GM19025 (cell line): ENCODE measurements at regions not wholly inside any gene's neighbourhood (a gene's known extent, or its start where the extent isn't known, plus 50 kb on each side); places are given as distances from the start of the nearest gene placed in this dataset.

Experiments used
- ATAC-seq: cut with Tn5 transposase; IDR thresholded peaks from one replicate; pipeline ENCODE4 v1.9.1; 2021; ENCODE audit warnings: mild to moderate bottlenecking, low read depth, moderate library complexity; ENCODE audit not compliant: unreplicated experiment

DNA sequence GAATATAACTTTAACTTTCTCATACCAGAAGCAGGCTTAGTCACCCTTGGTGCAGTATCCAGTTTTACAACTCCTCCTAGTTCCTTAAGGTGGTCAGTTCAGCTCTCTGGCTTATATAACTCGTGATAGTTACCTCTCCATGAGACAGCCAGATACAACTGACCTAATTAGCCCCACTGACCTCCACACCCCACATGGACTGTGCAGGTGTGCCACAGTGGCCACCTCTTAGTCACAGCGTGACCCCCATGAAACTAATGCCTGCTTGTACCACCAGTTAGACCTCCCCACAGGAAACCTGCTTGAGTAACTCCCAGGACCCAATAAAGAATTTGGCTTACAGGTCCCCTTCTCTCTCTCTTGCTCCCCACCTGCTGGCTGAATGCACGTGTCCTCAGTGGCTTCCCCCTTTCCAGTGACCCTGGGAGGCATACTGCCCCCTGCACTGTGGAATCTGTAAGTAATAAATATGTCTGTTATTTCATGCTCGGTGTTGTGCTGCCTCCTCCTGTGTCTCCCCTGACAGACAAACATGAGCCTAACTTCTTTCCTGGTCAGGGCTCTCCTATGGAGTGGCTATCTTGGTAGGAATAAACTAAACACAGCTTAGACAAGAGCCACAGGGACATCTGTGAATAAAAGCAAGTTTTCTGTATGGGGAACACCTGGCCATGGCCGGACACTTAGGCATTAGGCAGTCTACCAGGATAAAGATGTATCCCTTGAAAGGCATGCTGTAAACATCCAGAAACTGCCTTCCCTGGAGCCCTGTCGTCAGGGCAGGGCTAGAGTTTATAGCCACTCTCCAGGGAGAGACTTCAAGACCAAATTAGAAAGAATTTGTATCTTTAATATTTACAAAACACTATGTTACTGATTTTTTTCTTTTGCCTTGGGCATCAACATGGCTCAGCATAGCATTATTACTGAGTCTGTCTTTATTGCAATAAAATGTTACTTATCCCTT lies 209.7 kb upstream of the BOD1L1 start:
- no peak for ATAC-seq

DNA sequence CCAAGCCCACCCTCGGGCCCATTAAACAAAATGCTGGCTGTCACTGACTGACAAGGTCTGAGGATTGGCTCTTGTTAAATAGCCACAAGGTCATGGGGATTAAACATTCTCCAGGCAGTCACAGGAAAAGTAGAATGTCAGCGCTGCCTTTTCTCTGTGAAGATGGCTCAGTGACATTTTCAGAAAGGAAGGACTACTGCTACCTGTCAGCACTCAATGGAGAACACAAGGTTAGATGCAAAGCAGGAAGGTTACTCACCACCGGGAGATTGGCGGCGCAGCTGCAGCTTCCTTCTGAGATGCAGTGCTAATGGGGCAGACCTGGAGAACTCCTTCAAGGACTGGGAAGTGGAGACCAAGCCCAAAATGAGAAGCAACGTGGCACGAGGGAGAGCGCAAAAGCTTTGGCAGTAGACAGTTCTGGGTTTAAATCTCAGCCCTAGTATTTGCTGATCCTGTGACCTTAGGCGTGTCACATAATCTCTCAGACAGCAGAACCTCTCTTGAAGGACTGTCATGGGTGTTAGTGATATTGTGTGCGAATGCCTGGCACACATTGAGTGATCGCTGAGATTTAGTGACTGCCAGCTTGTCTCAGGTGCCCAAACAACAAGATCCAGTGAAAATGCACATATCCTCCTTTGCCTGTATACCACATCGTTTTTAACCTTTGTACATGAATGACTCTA lies 213.1 kb upstream of the BOD1L1 start:
- ATAC-seq: no peak

DNA sequence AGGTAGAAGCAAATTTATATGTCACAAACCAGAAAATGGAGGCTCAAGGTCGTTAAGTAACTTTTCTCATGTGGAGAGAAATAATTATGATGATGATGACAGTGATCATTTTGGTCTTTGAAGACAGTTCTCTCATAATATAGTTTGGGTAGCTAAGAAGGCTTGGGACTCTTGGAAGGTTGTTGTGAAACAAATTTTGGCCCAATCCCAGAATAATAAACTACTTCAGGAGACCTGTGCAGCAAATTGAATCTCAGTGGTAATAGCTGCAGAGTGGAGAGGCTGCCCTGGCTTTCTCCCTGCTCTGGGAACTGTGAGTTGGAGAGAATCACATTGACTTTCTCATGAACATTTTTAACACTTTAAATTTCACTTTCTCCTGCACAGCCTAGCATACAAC lies 217.2 kb upstream of the BOD1L1 start:
- no peak for ATAC-seq

DNA sequence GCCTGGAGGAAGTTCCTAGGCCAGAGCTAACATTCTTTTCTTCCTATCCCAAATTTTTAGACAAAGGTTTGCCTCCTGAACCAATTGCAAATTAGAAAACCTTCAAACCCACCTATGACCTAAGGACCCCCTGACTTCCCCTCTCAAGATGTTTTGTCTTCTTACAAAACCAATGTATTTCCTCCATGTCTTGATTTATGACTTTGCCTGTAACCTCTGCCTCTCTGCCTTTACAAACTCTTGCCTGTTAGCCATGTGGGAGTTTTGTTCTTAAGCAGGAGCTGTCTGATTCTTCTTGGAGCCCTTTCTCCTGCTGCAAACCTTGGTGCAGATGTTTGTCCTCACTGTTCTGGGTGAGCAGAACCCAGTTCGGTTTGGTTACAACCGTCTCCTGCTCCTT lies 222.3 kb upstream of the BOD1L1 start:
- no peak for ATAC-seq

DNA sequence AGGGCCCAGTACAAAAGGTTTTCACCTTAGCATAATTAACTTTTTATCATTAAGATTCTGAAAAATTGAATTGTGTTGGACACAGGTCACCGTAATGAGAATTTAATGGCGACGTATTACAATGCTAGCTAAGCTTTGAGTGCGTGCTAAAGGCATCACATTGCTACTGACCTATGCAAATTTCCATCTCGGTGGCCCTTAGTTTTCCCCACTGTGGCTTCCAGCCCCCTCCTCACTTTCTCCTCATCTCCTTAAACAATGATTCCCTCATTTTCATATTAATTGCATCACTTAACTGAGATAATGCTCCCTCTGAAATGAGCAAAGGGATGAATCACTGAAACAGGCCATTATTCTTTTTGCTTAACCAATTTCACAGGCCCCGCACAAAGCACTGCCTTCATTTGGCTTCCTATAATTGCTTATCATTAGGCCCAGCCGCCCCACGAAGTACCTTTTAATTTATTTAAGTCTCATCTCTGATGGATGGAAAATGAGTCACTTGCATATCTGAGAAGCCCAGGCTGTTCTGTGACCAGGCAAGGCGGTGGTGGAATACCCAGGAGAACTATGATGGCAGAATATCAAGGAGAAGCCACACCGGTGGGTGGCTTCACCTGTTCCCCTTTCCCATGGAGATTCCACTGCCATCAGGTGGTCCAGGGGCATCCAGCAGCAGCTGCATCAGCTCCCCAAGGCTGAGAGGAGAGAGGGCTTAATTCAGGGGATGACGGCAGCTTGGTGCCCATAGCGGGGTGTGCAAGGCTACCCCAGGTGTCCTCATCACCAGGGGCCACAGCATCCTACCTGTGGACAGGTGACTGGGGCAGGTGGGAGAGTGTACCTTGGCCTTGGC lies 223.8 kb upstream of the BOD1L1 start:
- no peak for ATAC-seq

DNA sequence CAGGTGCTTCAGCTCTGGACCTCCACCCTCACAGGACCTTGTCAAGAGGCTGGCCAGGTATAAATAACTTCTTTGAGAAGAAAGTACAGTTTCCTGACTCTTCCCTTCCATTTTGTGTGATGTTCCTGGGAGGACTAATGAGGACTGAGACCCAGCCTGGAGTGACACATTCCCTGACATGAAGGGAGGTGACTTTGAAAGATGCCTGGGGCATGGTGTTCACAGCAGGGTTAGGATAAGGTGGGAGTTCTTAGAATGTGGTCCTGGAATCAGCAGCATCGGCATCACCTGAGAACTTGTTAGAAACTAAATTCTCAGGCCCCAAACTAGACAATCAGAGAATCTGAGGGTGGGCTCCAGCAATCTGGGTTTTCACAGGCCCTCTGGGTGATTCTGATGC lies 224.9 kb upstream of the BOD1L1 start:
- ATAC-seq: no peak

DNA sequence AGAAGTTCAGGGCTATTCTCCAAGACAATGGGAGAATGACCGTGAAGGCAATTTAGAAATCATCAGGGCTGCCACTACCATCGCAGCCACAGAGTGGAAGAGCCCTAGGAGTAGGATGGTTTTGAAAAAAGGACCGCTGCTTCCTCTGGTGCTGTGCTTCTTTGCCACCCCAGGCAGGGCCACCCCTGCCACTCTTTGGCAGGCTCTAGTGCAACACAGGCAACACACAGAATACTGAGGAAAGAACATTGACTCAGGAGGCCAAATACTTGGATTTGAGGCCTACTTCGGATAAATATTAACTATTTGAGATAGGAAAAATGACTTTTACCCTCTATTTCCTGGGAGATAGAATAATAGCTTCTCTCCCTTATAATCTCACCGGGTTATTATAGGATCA lies 228.9 kb upstream of the BOD1L1 start:
- ATAC-seq: no peak

DNA sequence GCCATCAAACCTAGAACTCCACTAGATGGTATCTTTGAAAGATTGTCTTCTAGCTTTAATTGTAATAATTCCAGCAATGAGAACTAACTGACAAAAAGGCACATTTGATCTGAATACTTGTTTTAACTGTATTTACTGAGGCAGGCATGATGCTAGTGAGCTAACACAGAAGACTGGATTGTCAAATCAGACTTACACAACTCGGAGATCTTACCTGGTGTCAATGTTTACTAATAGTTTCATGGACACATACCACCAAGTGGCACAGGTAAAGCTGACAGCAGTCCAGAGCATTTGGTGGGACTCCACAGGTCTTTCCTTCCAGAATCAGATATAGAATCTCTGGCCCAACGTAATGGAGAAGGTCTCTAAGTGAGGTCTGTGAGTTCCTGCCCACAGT lies 229.9 kb upstream of the BOD1L1 start:
- ATAC-seq: no peak

DNA sequence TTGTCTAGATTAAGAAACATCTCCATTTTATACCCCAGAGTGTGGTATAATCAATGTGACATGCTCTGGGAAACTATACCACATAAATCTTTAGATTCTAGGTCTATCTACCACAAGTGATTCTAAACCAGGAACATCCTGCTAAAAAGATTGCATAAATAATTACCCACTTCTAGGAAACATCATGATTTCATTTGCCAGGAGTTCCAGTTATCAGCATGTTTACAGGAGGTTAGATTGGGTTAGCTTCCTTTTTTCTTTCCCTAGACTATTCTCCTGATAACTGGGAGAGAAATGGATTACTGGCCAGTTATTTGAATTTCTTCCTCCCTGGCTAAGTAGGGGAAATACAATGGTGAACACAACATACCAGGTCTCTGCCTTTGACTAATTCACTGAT lies 230.3 kb upstream of the BOD1L1 start:
- ATAC-seq: no peak

DNA sequence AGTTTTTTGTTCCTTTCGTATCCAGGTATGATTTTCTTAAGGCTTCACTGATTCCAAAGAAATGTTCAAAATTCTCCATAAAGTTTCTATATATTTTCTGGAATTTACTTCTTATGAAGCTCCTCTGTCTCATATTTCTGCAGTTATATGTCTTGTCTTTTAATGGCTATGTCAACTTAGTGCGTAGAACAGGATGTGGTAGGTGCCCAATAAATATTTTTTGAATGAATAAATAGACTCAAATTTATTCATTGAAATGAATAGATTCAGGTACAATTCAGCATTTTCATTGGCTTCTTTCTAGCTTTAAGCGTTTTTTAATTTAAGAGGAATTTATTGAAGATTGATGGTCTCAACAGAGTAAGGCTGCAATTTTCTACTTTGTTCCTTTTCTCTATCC lies 231.9 kb upstream of the BOD1L1 start:
- ATAC-seq: no peak

DNA sequence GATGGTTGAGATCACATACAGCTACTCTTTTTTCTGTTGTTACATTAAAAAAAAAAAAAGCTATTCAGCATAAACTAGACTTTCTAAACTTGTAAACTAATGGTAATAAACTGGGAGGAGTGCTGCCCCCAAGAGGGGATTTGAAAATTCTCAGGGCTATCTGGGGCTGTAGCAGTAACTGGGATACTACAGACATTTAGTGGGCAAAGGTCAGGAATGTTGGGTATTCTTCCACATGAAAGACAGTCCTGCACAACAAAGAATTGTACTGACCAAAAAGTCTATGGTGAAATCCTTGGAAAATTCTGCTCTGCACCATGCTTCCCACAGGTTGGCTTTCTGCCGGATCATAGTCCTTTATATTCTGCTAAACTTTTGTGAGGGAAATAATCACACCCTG lies 232.6 kb upstream of the BOD1L1 start:
- no peak for ATAC-seq

DNA sequence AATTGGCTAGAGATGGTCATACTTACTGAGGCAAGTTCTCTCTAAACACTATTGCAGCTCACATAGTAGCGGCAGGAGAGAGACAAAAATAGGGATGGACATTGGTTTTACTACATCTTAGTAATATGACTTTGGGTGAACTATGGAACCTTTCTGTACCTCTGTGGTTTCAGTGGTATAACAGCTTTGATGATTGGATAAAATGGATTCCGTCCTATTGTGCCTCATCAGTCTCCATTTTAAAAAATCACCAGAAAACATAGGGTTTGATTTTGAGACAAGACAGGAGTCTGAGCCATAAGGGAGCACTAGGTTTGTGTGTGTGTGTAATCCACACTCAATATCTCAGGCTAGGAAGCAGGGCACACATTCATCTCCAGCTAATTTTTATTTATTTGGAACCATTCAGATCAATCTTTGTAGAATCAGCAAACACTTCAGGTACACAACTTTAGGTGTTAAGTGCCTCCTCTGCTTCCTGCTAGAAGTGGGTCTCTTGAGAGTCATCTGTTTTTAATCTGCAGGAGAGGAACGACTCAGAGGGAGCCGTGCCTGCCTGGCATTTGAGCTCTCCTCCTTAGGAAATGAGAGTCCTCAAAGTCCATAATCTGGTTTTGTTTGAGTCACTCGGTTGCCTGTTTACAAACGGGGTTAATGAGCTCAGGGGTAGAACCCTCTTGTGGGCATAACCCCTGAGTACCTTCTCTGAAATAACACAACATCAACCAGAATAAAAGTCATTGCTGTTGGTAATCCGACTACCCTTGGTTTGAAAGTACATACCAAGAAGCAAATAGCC lies 238.5 kb upstream of the BOD1L1 start:
- ATAC-seq: no peak

DNA sequence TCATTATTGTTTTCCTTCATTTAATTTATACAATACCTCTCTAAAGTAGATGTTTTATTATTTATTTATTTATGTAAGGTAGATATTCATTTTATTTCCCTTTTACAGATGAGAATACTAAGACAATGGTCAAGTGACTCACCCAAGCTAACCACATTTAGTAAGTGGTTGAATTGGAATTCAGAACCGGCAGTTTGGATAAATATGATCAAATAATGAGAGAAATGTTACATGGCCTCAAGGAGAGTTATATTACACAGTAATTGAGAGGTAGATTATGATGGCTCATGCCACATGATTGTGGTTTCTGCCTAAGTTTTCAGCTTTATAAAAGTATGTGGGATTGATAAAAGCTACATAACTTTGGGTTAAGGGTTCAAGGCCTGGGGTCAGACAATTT lies 239.4 kb upstream of the BOD1L1 start:
- no peak for ATAC-seq

DNA sequence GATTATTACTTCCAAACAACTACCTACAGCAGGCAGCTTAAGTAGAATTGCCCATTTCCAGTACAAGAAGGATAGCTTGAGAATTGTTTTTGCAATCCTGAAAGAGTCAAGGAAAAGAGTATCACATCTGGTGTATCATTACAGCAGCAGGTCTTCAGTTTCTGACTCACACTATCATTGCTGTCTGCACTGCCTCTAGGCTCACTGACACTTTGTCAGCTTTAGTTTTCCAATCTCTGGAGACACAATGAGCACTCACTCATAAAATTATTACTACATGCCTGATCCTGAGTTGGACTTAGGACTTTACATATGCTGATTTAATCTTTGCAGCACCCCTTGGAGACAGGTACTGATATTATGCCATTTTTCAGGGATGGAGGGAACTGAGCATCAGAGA lies 244.6 kb upstream of the BOD1L1 start:
- no peak for ATAC-seq

DNA sequence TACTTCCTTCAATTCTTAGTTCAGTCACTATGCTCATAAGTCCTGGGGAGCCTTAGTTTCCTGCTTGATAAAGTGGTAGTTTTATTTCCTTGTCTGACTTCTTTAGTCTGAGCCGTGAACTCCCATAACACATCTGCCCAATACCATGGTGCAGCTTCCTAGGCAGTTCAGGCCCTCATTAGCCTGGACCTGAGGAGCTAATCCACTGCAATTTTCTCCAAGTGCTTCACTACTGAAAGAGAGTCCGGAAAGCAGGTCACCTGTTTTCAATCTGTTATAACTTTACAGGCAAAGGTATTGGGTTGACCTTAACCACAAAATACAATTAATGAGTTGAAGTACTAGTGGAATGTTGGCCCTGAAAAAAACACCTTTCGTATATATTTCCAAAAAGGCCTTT lies 245.4 kb upstream of the BOD1L1 start:
- no peak for ATAC-seq

DNA sequence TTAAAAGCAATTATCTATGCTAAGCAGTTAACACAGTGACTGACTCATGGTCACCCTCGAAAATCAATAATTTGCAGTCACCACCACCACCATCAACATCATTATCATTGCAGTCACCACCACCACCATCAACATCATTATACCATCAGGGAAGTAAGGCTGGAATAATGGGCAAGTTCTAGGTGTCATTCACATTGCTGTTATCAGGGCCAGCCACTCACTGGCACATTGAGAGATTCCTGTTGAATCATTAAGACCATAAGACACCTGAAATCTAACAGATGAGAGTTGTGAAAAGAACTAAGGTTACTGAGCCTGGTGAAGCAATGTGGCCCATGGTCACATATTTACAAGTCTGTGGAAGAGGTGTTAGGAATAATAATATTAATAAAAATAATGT lies 247.7 kb upstream of the BOD1L1 start:
- no peak for ATAC-seq

DNA sequence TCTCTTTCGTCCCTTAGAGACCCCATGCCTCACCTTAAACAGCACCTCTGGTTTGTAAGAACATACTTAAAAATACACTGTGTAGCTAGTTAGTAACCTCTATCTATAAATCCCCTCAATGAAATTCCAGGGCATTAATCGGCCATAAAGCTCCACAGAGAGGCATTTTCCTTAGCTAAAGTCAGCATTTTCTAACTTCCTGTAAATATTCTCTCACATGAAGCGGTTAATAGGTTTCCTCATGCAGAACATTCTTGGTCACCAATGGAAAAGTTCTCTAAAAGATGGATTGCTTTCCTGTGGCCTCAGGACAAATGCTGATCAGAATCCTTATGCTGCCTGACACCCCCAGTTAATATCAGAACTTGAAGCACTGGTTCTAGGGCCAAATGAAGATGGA lies 248.6 kb upstream of the BOD1L1 start:
- no peak for ATAC-seq

DNA sequence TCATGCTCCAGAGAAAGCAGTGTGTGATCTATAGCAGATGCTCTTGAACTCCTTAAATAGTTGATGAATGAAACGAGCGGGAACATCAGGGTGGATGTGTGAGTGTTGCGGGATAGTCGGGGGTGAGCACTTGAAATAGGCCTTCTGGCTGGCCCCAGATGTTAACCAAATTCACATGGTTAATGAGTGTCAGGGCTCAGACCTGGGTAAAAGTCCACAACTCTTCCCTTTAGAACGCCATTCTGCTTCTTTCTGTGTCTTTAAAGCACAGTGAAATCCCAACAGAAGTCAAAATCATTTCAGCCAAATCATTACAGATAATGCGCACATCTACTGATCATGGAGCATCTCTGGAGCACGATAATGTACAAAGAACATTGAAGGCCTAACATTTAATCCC lies 249.4 kb upstream of the BOD1L1 start:
- no peak for ATAC-seq

DNA sequence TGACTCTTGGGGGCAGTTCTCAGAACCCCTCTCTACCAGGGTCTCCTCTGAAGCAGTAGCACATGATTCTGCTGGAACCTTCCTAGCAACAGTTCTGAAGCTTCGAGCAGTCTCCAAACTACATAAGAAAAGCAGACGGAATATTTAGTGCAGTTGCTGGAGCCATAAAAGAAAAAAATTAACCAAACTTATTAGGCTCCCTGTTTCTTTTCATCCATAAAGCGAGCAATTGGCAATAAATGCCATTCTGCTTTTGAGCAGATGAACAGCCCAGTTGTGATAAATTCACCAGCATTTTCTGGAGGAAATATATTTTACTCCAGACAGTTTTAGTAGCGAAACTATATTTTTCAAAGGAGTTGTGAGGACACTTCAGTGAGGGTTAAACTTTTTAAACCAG lies 250.1 kb upstream of the BOD1L1 start:
- ATAC-seq: no peak

DNA sequence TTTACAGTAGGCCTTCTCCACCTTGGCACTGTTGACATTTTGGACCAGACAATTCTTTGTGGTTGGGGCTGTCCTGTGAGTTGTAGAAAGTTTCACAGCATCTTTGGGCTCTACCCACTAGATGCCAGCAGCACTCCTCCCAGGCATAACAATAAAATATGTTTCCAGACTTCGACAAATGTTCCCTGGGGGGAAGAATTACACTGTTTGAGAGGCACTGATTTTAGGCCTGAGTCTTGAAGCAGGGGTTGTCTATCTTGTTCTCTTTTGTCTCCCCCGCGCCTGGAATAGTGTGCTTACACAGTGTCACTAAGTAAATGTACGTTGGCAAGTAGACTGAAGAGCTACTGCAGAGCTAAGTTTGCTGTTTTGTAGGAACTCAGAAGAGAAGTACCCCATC lies 254.4 kb upstream of the BOD1L1 start:
- ATAC-seq: no peak
